ENCODE measurements at regions not wholly inside any gene's neighbourhood (a gene's known extent, or its start where the extent isn't known, plus 50 kb on each side); places are given as distances from the start of the nearest gene placed in this dataset.

- Histone ChIP-seq H4K20me1 (ENCODE audit: insufficient read depth, low read length) (no peaks in the 10 kb centered on the region), H3K4me3 (ENCODE audit: low read length) (no peak overlapping the region), H3K27me3 (replicated peaks; ENCODE audit: insufficient read depth, low read length) (no peaks in the 10 kb centered on the region), H3K9me2 (replicated peaks; ENCODE audit: insufficient read depth, low read length) (no peaks in the 10 kb centered on the region), H3K9me3 (replicated peaks; ENCODE audit: insufficient read depth, low read length) (no peaks in the 10 kb centered on the region), H3K27ac (ENCODE audit: low read length) (no peak overlapping the region), H3K4me2 (ENCODE audit: low read depth, low read length) (no peak overlapping the region), H2AFZ (ENCODE audit: low read length) (no peak overlapping the region), H3K36me3 (replicated peaks; ENCODE audit: insufficient read depth, low read length) (no peaks in the 10 kb centered on the region), H3K4me1 (ENCODE audit: low read length) (no peaks in the 10 kb centered on the region), H3K9ac (ENCODE audit: low read length) (no peak overlapping the region), H3F3A (ENCODE audit: insufficient read depth, low read length) (no peaks in the 10 kb centered on the region), H3K79me2 (ENCODE audit: low read length) (no peaks in the 10 kb centered on the region)
- TF ChIP-seq EZH2phosphoT487 (IDR thresholded peaks at IDR 0.05; ENCODE audit: low read length) (no peak), EZH2 (optimal IDR thresholded peaks at IDR 0.05; ENCODE audit: low read depth, low read length) (no peak), CTCF (IDR thresholded peaks at IDR 0.05; ENCODE audit: low read length) (no peak)
- DNase-seq = no peak
These were observed 203.4 kb downstream of the KIT start for GRCh38 chr4:54861201-54861600.

GRCh38 chr4:54855191-54855854, 197.6 kb downstream of the KIT start:
- Histone ChIP-seq H3K27ac (ENCODE audit: low read length) (no peak overlapping the region), H3K79me2 (ENCODE audit: low read length) (no peaks in the 10 kb centered on the region), H3K4me1 (ENCODE audit: low read length) (no peaks in the 10 kb centered on the region), H3F3A (ENCODE audit: insufficient read depth, low read length) (no peaks in the 10 kb centered on the region), H3K9ac (ENCODE audit: low read length) (no peak overlapping the region), H2AFZ (ENCODE audit: low read length) (no peak overlapping the region), H3K36me3 (replicated peaks; ENCODE audit: insufficient read depth, low read length) (no peaks in the 10 kb centered on the region), H4K20me1 (ENCODE audit: insufficient read depth, low read length) (no peaks in the 10 kb centered on the region), H3K9me3 (replicated peaks; ENCODE audit: insufficient read depth, low read length) (no peaks in the 10 kb centered on the region), H3K9me2 (replicated peaks; ENCODE audit: insufficient read depth, low read length) (no peaks in the 10 kb centered on the region), H3K27me3 (replicated peaks; ENCODE audit: insufficient read depth, low read length) (no peaks in the 10 kb centered on the region), H3K4me2 (ENCODE audit: low read depth, low read length) (no peak overlapping the region), H3K4me3 (ENCODE audit: low read length) (no peak overlapping the region)
- TF ChIP-seq EZH2 (optimal IDR thresholded peaks at IDR 0.05; ENCODE audit: low read depth, low read length) (no peak), CTCF (IDR thresholded peaks at IDR 0.05; ENCODE audit: low read length) (no peak), EZH2phosphoT487 (IDR thresholded peaks at IDR 0.05; ENCODE audit: low read length) (no peak)
- no peak for DNase-seq

- Histone ChIP-seq H3K27ac (ENCODE audit: low read length) (no peak overlapping the region), H3K79me2 (ENCODE audit: low read length) (no peaks in the 10 kb centered on the region), H3K9me2 (replicated peaks; ENCODE audit: insufficient read depth, low read length) (no peaks in the 10 kb centered on the region), H3K27me3 (replicated peaks; ENCODE audit: insufficient read depth, low read length) (no peaks in the 10 kb centered on the region), H3K4me3 (ENCODE audit: low read length) (no peak overlapping the region), H3K4me2 (ENCODE audit: low read depth, low read length) (no peak overlapping the region), H4K20me1 (ENCODE audit: insufficient read depth, low read length) (no peaks in the 10 kb centered on the region), H3F3A (ENCODE audit: insufficient read depth, low read length) (no peaks in the 10 kb centered on the region), H3K4me1 (ENCODE audit: low read length) (no peaks in the 10 kb centered on the region), H2AFZ (ENCODE audit: low read length) (no peak overlapping the region), H3K36me3 (replicated peaks; ENCODE audit: insufficient read depth, low read length) (no peaks in the 10 kb centered on the region), H3K9me3 (replicated peaks; ENCODE audit: insufficient read depth, low read length) (no peaks in the 10 kb centered on the region), H3K9ac (ENCODE audit: low read length) (no peak overlapping the region)
- DNase-seq = no peak
- TF ChIP-seq EZH2phosphoT487 (IDR thresholded peaks at IDR 0.05; ENCODE audit: low read length) (no peak), EZH2 (optimal IDR thresholded peaks at IDR 0.05; ENCODE audit: low read depth, low read length) (no peak), CTCF (IDR thresholded peaks at IDR 0.05; ENCODE audit: low read length) (no peak)
These were observed 194.8 kb downstream of the KIT start for GRCh38 chr4:54852602-54853001.

Measured in MM.1S (cell line).